ENCODE measurements at regions not wholly inside any gene's neighbourhood (a gene's known extent, or its start where the extent isn't known, plus 50 kb on each side); places are given as distances from the start of the nearest gene placed in this dataset.

- intact Hi-C loops (cut with DNase I), result no loop called here
- no peak for ATAC-seq
- no peak for DNase-seq
Observed at GRCh38 chr20:11124849-11125505, 451.2 kb upstream of the JAG1 start.

DNA sequence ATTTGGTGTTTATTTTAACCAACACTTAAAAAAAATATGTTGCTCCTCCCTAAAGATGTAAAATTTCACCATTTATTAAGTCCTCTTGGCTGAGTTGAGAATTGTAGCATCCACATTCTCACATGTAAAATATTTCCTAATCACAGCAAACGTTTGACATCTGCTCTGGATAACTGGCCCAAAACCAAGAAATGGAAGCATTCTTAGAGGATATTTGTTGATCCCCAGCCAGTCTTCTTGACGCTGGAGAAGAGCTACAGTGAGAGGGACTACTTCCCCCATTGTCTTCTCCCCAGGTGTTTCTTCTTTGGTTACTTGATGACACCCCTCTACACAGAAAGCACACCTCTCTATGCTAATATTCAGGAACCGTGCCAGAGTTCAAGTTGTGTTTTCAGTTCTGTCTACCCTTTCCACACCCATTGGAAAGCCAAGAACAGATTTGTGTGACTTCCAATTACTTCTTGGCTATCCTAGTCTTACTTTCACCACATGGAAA is 454.5 kb upstream of the JAG1 start:
- intact Hi-C loops (cut with DNase I), result no loop called here
- ATAC-seq (peak; percentile 31 to 71), DNase-seq (no peak)

DNA sequence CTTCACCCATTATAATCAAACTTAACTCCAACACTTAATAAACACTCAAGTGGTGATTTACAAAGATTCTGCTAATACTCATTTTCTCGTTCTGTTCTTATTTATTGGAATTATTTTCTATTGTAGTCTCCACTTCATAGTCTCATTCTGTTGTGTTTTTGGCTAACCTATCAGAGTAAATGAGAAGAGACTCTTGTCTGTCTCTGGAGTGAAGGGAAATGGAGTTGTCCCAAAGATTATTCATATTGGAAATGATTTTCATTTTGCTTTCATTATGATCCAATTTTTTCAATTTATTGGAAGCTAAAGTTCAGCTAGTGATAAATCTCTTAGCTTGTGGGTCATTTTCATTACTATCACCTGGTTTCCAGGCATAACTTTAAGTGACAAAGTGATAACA is 454.9 kb upstream of the JAG1 start:
- ATAC-seq (no peak), DNase-seq (no peak)
- intact Hi-C loops (cut with DNase I), result no loop called here

DNA sequence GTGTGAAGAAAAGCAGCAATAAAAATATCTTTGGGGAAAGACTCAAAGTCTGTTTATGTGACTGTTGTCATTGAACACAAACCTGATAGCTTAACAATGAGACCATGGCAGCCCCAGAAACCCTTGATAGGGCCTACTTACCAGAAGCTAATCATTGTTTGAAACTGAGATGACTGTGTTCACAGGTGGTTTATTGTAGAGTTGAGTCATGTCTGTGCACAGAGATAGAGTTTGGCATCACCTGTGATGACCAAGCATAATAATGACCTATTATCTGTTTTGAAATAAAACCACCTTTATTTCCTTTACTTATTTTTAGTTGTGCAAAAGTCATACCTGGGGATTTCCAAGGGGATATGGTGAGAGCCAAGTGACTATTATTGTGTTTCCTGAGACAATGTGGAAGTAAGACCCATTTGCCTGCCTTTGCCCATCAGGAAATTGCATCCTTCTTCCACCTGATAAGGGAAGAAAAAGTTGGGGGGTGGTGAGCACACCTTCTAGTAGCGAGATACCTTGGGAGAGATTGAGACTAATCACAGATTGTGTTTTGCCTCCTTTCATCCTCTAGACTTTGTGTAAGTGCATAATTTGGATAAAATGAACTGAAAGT is 456.9 kb upstream of the JAG1 start:
- intact Hi-C loops (cut with DNase I), result no loop called here
- ATAC-seq, result no peak
- no peak for DNase-seq

- no peak for DNase-seq
- intact Hi-C loops (cut with DNase I), result no loop called here
- no peak for ATAC-seq
Observed at GRCh38 chr20:11132819-11133415, 459.1 kb upstream of the JAG1 start.

GRCh38 chr20:11136691-11137090 is 462.9 kb upstream of the JAG1 start:
- no peak for DNase-seq
- ATAC-seq, result no peak
- intact Hi-C loops (cut with DNase I), result no loop called here

GRCh38 chr20:11137688-11138087 is 463.9 kb upstream of the JAG1 start:
- no peak for ATAC-seq
- DNase-seq, result no peak
- intact Hi-C loops (cut with DNase I), result no loop called here

GRCh38 chr20:11140359-11140758 is 466.6 kb upstream of the JAG1 start:
- ATAC-seq (peak in 1 of 2 donors; percentile 66), DNase-seq (no peak)
- intact Hi-C loops (cut with DNase I), result no loop called here

DNA sequence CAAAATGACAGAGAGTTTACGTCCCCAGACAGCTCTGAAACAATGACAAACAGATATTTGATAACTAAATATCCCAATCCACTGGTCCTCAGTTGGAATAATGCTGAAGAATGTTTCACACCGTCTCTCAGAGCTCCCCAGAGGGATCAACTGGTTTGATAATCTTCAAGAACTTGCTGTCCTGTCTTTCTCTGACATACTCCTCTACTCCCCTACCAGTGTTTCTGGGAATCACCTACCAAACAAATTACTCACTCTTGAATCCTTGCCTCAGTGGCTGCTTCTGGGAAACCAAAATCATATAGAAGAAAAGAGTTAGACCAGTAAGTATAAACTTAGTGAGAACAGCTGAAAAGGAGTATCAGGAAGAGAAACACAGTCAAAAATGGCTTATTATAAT is 469.7 kb upstream of the JAG1 start:
- ATAC-seq (no peak), DNase-seq (no peak)
- intact Hi-C loops (cut with DNase I), result no loop called here

DNA sequence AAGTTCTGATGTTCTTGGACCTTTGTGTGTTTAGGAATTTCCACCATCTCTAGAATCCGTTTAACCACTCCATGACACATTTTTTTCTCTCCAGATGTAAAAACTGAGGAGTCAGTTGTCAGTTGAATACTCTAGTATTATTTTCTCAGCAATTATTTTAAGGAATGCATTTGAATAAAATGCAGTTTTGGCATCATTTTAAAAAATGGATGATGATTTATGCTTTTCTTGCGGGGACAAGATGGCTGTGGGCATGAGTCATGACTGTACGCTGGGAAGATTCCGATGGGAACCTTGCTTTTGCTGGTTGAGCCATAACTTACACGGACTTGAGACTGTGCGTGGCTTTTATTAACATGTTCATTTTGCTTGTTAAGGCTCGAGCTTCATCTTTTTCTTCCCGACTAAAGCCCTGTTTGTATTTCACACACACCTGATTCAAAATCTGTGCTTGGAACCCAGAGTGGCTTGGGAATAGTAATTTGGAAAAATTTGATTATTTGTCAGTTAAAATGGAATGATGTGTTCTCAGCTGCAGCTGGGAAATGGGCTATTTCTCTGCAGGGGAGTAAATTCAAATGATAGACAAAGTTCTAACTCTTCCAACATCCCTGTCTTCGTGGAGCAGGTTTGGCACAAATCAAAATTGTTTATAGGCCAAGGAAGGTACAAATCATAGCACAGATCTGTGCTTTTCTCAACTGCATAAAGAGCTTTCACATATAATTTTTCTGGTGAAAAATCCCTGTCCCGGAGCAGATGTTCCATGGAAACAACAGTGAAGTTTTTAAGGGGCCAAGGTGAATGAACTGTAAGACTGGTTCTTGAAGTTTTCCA is 470.5 kb upstream of the JAG1 start:
- no peak for DNase-seq
- ATAC-seq, result no peak
- intact Hi-C loops (cut with DNase I), result no loop called here

- ATAC-seq (no peak), DNase-seq (no peak)
- intact Hi-C loops (cut with DNase I), result no loop called here
Observed at GRCh38 chr20:11145616-11146015, 471.8 kb upstream of the JAG1 start.

DNA sequence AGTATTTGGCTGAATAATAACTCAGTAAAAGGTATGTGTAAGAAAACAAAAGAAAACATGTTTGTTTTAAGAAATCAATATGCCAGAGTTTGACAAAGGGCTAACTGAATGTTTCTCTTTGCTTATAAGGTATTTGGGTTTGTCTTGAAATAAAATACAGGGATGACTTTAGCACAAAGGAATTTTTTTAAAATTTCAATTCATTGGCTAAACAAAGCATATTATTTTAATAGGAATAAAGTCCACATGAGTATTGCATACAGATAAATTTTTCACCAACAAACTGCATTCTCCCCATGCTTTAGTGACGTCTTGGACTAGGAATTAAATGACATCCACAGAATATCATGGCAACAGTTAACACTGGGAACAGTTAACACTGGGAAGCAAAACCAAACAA is 480.0 kb upstream of the JAG1 start:
- ATAC-seq (no peak), DNase-seq (no peak)
- intact Hi-C loops (cut with DNase I), result no loop called here

DNA sequence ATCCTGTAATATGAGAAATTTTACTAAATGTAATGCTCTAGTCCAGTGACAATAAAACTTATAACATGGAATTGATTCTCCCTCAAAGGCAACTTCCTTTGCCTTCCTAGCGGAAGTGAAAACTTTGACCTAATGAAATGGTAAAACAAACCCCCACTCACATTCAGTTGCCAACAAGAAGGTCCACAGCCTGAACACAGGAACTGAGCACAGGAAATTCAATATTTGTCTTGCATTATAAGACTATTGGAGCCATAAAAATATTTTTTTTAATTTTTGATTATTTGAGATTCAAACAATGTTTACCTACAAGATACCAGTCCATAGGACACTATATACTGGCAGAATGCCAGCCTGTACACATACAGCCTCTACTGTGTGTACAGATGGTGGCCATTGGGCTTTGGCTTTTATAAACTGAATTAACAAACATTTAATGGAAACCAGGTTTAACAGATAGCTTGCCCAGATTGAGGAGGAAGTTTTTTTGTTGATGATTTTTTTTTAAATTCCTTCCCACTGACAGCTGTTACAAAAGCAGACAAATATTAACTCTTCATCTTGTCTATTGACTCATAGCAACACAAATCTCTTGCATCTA is 481.5 kb upstream of the JAG1 start:
- ATAC-seq, result no peak
- intact Hi-C loops (cut with DNase I), result no loop called here

DNA sequence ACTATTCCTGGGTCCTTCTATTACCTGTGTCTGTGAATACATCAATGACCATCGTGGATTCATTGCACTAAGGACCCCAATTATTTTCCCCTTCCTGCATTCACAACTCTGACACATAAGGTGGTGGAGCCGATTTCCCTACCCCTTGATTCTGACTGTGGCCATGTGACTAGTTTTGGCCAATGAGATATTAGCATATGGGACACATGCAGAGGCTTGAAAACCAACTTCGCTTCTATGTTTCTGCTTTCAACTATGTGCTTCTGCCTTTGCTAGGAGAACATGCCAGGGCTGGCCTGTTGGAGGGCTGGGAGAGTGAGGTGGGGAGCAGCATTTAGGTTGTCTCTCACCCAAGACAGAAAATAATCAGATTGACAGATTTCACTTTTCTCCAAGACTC is 483.1 kb upstream of the JAG1 start:
- intact Hi-C loops (cut with DNase I), result no loop called here
- ATAC-seq (no peak), DNase-seq (no peak)

More for the DNA sequence above, 481.5 kb upstream of the JAG1 start:
- DNase-seq, result no peak

DNA sequence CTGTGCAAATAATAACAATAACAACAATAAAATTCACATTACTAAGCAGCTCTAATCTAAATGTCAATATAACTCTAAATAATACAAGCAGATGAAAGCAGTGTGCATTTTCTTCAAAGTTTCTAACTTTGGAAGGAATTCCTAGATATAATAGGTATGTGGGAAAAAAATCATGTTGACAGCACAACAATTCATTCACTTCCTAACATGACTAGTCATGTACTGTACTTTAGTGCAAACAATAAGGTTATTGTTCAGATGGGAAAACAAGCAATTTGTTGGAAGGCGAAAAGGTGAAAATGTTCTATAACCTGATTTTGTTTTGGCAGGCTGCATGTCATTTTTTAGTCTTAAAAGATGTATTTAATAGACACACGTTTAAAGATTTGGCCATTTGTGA is 484.3 kb upstream of the JAG1 start:
- DNase-seq (no peak), ATAC-seq (no peak)
- intact Hi-C loops (cut with DNase I), result no loop called here

GRCh38 chr20:11158589-11158988 is 484.8 kb upstream of the JAG1 start:
- intact Hi-C loops (cut with DNase I), result no loop called here
- DNase-seq (no peak), ATAC-seq (no peak)

- peak; percentile 72 to 79 for ATAC-seq
- DNase-seq, result no peak
- intact Hi-C loops (cut with DNase I), result no loop called here
Observed at GRCh38 chr20:11159728-11160127, 485.9 kb upstream of the JAG1 start.

DNA sequence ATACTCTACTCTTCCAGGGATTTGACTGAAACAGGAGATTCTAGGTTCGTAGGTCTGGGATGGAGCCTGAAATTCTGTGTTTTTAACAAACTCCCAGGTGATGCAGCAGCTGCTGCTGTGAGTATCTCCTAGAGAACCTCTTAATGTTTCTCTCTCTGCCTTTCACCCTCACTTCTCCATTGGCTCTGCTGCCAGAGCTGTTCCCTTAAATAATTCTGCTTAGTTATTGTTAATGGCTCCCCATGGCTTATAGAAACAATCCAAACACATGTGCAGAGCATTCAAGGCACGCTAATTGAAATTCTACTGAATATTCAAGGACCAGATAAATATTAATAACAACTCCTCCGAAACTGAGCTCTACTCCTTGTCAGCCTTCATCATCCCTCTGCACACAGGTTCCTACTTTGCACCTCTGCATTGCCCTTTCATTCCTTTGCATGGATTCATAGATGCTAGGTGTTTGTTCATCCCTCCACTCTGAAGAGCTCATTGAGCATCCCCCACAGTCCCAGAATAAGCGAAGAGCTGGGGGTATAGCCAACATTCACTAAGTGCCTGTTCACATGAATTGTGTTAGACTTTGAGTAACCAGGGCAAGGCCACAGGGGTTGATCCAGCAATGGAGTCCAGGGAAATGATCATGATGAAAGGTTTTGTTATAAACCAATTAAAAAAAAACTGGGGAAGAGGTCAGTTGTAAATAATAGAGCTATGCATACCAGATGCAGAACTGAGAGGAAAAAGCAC is 488.4 kb upstream of the JAG1 start:
- DNase-seq, result no peak
- intact Hi-C loops (cut with DNase I), result no loop called here
- ATAC-seq, result no peak

GRCh38 chr20:11165789-11166188 is 492.0 kb upstream of the JAG1 start:
- DNase-seq (no peak), ATAC-seq (no peak)
- intact Hi-C loops (cut with DNase I), result no loop called here

Data from left cardiac atrium (tissue), 4 donors.